ENCODE measurements at regions not wholly inside any gene's neighbourhood (a gene's known extent, or its start where the extent isn't known, plus 50 kb on each side); places are given as distances from the start of the nearest gene placed in this dataset.

DNA sequence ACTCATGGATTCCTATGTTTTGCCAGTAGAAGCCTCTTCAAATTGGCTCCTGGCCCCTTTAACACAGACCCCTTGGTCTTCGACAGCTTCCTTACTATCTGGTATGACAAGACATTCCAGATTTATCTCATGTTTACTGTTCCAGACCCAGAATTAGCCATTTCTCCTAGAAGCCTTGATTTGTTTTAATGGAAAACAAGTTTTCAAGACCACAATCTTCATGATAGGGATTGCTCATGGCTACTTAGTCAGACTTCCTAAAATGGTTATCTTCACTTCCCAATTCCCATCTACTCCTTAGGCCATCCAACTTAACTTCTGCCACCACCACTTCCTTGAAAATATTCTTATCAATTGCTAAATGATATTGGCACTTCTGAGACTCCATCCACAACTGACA lies 63.2 kb downstream of the TTC32 start:
- Histone ChIP-seq H3K9me3 (ENCODE audit: control insufficient read depth, low read depth, low read length) (no peaks in the 10 kb centered on the region), H3K23ac (ENCODE audit: insufficient read length, low read depth, low read length) (no peak overlapping the region), H3K56ac (ENCODE audit: insufficient read length, low read depth, low read length) (no peak overlapping the region), H4K91ac (ENCODE audit: insufficient read length, low read depth, low read length) (no peak overlapping the region), H4K8ac (replicated peaks; ENCODE audit: insufficient read length, low read depth, low read length) (no peak overlapping the region), H3K9ac (ENCODE audit: extremely low read depth, insufficient read length, low read length) (no peak overlapping the region), H4K5ac (ENCODE audit: insufficient read length, low read depth, low read length) (no peak overlapping the region), H2AFZ (ENCODE audit: low read length) (no peak overlapping the region), H2BK5ac (ENCODE audit: insufficient read length, low read length) (no peak overlapping the region), H4K20me1 (ENCODE audit: control insufficient read depth, insufficient read depth, insufficient read length) (no peaks in the 10 kb centered on the region), H2BK12ac (ENCODE audit: insufficient read length, low read depth, low read length) (no peak overlapping the region), H2BK15ac (ENCODE audit: low read depth, low read length) (no peak overlapping the region), H3K18ac (ENCODE audit: insufficient read length, low read depth, low read length) (no peak overlapping the region), H3K4me2 (ENCODE audit: insufficient read depth, insufficient read length, low read length) (no peak overlapping the region), H3K4me1 (ENCODE audit: insufficient read depth, low read length) (no peaks in the 10 kb centered on the region), H3K4ac (ENCODE audit: low read depth, low read length) (no peak overlapping the region), H3K27me3 (ENCODE audit: insufficient read depth, low read length) (no peaks in the 10 kb centered on the region), H2BK20ac (ENCODE audit: low read depth, low read length, poor library complexity, severe bottlenecking) (no peak overlapping the region), H3K27ac (ENCODE audit: insufficient read length, low read depth, low read length) (no peak overlapping the region), H3K79me1 (ENCODE audit: insufficient read depth, low read depth, low read length, poor library complexity, severe bottlenecking) (no peaks in the 10 kb centered on the region), H3K14ac (ENCODE audit: insufficient read depth, low read length) (no peak overlapping the region), H3K79me2 (ENCODE audit: insufficient read depth, low read length) (no peaks in the 10 kb centered on the region), H3T11ph (ENCODE audit: low read length) (no peak overlapping the region), H2BK120ac (ENCODE audit: low read depth, low read length, poor library complexity, severe bottlenecking) (no peak overlapping the region), H2AK5ac (ENCODE audit: insufficient read length, low read length) (no peak overlapping the region), H3K23me2 (ENCODE audit: insufficient read length, low read depth, low read length, poor library complexity, severe bottlenecking) (no peaks in the 10 kb centered on the region)
- no peak for DNase-seq
- Mint-ChIP-seq H3K36me3 (ENCODE audit: insufficient read depth in 1 of 3, low read depth in 3 of 3) (no peaks in the 10 kb centered on the region), H3K9me3 (no peaks in the 10 kb centered on the region), H3K27me3 (ENCODE audit: low read depth) (peaks cover 20% of the 10 kb centered on the region), H3K27ac (no peak overlapping the region), H3K4me1 (no peaks in the 10 kb centered on the region; a peak in 1 of 4 replicates), H3K4me3 (no peak overlapping the region)
- whole genome bisulfite sequencing (ENCODE audit: extremely low coverage, insufficient read length, low lambda C conversion rate), result no CpG with 5 or more reads among the region's 1 CpG
- no peak for TF ChIP-seq CTCF (conservative IDR thresholded peaks at IDR 0.05)

Measured in H9 (cell line).